GM19468 (cell line): ENCODE measurements at regions not wholly inside any gene's neighbourhood (a gene's known extent, or its start where the extent isn't known, plus 50 kb on each side); places are given as distances from the start of the nearest gene placed in this dataset.

Experiments used
- ATAC-seq: cut with Tn5 transposase; IDR thresholded peaks from one replicate; pipeline ENCODE4 v1.9.1; 2021; ENCODE audit warnings: mild to moderate bottlenecking, moderate library complexity, moderate number of reproducible peaks; ENCODE audit not compliant: unreplicated experiment; ENCODE audit errors: extremely low read depth

DNA sequence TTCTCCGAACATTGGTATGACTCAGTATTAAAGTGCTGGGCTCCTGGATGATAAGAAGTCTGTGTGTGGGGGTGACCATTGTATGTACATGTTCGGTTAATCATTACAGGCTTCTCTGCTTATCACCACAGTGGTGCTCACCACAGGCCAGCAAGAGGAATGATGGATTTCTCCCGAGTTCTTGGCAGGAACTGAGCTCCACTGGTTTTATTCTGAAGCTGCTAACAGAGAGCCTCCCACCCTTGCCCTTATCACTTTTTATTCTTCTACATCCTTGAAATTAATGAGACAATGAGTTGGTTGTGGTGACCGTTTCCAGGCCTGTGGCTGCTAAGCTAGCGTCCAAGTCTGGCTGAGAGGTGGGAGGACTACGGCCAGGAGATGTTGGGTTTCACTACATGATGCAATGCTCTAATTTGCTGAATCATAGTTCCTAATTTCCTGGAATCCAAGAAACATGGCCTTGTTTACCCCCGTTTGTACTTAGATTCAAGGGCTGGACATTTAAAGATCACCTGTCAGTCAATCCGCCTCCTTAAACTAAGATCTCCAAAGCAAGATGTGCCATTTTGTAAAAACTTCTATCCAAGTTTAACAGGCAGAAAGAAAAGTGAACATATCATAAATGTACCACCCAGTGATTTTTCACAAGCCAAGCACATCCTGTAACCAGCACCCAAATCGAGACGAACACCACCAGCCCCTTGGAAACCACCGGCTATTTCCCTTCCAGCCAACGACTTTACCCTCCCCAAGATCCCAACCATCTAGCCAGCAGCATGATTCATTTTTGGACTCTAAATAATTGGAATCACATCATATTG lies 172.5 kb downstream of the FOXA2 start:
- ATAC-seq, result no peak

DNA sequence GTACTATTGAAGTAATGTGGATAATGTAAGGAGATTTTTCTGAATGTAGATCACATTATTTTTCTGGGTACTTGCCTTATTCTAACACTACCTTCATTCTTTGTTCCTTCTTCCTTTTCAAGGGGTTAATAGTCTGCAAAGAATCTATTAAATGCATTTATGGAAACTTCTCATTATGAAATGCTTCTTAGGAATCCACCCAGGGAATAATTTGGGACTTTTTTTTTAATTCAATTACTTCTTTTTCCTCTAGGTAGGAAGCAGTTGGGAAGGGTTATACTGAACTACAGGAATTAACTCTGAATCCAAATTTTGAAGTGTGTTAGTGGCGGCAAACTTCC lies 173.1 kb downstream of the FOXA2 start:
- ATAC-seq, result no peak

DNA sequence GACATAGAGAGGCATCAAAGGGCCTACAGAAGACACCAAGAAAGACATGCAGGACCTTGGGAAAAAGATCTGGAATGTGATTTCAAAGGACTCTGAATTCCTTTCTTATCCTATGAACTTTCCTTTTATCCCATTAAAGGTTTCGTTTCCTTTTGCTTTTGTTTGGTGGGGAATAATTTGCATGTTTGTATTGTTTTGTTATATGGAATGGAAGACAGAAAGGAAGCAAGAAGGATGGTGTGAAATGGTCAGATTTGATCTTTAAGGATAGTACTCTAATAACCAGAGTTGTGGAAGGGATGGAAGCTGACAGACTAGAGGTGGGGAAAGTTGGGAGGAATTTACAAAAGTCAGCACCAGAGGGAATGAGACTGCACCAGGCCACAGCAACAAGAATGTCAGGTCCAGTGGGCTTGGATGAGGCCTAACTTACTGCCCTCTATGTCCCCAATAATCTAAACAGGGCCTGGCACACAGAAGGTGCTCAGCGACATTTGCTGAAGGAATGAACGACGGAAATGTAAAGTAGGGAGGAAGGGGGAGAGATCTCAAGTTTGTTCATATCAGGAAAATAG lies 173.7 kb downstream of the FOXA2 start:
- no peak for ATAC-seq

DNA sequence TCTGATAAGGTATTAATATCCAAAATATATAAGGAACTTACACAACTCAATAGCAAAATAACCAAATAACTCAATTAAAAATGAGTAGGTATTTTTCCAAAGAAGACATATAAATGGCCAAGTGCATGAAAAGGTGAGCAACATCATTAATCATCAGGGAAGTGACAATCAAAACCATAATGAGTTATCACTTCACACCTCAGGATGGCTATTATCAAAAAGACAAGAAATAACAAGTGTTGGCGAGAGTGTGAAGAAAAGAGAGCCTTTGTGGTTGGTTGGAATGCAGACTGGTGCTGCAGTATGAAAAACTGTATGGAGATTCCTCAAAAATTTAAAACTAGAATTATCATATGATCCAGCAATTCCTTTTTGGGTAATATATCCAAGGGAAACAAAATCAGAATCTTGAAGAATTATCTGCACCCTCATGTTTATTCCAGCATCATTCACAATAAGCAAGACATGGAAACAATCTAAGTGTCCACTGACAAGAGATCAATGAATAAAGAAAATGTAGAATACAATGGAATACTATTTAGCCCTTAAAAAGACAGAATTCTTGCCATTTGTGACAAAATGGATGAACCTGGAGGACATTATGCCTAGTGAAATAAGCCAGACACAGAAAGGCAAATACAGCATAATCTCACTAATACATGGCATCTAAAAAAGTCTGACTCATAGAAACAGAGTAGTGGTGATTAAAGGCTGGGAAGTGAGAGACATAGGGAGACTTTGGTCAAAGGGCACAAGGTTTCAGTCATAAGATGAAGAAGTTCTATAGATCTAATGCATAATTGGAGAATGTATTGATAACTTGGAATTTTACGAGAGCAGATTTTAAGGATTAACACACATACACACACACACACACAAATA lies 175.6 kb downstream of the FOXA2 start:
- ATAC-seq, result no peak

DNA sequence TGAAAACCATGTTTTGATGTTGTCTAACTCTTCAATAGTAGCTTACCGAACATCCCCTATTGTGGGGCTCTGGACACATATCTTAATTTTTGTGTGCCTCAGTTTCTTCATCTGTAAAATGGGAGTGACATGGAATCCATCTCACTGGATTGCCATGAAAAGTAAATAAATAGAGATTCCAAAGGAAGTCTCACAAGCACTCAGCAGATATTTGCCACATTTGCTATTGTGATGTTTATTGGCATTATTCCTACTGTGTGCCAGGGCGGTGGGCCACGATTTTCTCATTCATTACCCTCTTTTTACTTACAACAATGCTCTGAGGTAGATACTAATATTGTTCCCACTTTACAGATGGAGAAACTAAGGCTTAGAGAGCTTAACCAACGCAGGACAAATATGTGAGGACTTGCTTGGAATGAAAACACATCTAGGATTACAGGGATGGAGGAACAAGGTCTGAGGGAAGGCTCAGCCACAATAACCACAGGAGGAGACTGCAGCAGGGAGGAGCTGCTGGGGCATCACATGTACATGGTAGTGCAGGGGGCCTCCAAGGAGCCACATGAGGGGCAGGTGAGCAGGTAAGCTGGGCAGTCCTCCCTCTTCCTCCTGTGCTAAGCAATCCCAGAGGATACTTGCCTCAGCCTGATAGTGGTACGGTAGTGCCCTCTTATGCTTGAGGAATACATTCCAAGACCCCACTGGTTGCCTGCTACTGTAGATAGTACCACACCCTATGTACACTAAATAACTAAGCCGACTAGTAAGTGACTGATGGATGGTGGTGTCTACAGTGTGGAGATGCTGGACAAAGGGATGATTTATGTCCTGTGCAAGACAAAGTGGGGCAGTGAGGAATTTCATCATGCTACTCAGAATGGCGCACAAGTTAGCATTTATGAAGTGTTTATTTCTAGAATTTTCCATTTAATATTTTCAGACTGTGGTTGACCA lies 176.9 kb downstream of the FOXA2 start:
- ATAC-seq, result no peak

DNA sequence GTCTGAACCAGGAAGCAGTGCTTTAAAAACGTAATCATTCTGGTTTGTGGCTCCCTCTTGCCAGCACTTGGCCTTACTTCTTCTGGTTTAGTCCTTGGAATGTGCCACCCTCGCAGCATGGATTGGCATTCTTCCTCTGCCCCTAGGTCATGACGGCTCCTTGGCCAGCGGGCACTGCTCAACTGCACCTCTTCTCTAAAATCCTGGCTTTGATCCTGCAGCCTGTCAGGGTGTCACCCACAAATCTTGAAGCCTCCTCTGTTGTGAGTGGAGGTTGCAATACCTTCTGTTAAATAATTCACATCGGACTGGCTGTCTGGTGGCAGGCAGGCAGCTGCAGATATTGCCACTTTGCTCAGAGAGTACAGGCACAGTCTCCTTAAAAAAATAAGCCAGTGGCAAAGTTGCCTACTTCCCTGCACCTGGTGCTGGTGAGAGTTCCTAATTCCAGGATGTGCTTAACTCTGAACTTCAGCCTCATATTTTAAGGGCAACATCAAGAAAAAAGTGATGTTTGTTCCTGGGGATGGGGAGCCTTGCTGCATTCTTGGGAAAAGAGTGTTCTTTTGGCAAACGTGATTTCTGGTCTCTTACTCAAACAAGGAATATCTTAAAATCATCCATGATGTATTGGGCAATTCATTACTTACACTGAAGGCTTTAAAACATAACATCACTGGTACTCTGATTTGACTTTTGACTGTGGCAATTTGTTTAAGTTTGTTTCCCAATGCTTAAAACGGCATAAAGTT lies 179.8 kb downstream of the FOXA2 start:
- no peak for ATAC-seq

DNA sequence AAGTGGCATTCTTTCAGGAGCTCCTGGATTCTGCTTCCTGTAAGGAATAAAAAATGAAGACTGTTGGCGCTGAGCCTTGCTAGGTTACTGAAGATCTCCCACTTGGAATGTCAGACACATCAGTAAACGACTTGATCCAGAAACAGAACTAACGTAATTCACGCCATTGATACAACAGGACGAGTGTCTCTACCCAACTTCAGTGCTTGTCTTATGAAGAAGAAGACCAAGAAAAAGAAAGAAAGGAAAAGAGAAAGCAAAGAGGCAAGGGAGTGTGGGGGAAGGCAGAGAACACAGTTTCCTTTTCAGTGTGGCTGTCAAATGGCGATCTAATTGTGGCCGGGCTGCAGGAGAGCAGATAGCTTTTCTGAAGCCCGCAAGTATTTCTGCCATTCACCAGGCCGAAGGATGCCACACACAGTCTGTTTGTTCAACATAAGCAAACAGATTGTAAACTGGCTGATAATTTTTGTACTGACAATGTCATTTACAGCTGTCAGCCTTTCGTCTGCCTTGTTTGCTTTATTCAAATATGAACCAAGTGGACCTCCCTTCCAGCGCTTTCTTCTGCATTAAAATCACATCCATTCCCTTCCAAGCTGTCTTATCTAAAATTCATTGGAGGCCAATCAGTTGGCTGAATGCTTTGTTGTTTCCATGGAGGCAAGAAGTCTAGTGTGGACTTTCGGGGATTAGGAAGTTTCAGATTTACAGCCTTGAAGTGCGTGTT lies 180.6 kb downstream of the FOXA2 start:
- no peak for ATAC-seq

DNA sequence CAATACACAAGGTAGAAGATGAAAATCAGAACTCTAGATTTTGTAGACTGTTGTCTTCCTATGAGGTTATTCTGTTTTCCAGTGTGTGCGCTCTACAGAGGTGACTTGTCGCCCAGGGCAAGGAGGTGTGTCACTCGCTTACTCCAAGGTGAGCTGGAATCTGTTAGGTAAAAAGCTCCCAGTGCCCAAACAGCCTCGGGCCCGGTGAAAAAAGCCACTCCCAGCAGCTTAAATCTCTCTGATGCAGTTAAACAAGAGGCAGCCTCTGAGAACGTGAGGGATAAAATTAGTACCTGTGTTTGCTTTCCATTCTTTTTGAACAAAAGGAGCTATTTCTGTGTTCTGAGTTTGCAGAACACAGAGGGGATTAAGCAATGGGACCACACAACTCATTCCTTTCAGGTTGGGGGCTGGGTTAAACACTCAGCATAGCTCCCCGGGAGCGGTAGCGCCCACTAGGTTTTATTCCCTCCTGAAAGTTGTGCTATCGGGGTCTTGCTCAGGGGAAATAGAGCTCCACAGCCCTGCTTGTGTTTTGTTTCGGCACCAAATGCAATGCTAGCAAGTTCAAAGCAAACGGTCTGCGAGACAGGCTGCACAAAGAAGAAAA lies 181.2 kb downstream of the FOXA2 start:
- no peak for ATAC-seq

DNA sequence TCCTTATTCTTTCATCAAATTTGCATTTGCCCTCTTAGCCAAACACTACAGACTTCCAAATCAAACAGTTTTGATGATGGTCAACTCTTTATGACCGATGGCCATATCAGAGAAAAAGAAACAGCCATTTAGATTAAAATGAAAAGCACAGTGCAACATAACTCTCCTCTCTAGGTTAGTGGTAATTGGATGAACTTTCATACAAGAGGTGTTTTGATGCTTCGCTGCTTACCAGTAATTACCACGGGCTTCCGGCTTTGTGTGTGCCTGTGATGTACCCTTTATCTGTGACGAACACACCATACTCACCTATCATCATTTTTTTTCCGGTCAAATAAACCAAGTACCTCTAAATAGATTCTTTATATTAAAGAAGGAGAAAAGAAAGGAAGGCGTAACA lies 181.8 kb downstream of the FOXA2 start:
- no peak for ATAC-seq

DNA sequence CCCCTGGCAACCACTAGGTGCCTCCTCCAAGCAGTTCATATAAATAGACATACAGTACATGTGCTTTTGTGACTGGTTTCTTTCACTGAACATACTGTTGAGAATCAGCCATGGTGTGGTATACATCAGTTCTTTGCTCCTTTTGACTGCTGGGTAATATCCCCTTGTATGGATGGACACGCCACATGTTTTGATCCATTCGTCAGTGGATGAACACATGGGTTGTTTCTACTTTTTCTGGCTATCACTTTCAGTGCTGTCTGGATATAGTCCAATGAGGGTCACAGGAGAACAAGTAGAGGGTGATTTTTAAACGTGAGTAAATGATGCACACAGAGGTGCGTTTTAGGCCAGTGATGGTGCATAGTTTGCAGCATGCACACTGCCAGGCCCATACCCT lies 183.9 kb downstream of the FOXA2 start:
- ATAC-seq, result no peak

DNA sequence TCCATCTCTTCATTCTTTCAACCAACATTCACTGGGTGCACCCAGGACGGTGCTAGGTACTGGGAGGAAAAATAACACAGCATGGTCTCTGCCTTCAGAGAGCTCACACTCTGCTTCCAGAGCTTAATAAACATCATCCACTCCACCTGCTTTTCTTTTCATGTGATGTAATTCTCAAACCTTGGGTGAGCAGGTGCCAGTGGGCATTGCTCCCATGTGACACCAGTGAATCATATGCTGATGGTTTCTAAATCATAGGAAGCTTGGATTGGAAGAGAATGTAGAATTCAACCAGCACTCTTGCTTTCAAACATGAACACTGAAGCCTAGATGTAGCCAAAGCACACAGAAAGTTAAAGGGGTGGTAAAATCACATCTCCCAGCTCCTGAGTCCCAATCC lies 189.8 kb downstream of the FOXA2 start:
- no peak for ATAC-seq

DNA sequence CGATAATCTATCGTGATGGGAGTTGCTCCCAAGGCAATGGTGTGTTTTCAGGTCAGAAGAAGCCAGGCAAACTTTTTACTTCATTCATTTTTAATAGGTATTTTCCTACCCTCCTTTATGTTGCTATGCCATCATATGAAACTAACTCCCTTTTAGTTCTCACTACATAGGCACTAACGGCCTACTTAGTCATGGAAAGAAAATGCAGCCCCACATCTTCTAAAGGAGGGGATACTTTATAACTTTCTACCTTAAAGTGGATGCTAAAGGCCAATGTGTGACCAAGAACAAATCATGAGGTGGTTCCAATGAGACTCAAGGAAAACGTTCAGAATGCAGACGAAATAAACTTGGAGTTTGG lies 193.8 kb downstream of the FOXA2 start:
- no peak for ATAC-seq

DNA sequence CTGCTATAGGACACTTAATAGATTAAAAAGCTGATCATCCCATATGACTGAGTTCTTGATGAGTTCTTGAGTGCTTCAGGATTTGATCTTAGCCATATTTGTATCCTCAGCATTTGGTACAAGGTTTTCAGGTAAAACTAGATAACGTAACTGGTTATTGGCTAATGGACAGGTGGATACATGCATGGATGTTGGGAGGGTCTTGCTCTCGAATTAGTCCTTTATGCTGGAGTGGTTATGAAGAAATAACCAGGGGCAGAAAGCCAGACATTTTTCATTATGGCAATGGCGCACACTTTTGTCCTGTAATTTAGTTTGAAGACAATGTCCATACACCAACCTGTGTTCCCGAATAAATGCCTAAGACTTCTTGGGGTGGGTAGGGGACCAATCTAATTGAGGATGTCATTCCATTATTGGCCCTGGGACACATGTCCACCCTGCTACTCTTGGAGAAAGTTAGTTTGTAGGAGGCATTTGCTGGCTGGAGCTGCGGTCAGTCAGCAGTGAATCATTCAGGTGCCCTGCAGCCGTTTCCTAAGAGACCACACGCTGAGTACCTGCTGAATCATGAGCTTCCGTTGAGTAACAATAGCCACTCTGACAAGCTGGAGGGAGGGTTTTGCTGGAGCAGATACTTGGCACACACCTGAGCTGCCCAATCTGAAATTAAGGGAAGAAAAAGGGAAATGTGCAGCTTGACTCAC lies 194.4 kb downstream of the FOXA2 start:
- ATAC-seq, result no peak

DNA sequence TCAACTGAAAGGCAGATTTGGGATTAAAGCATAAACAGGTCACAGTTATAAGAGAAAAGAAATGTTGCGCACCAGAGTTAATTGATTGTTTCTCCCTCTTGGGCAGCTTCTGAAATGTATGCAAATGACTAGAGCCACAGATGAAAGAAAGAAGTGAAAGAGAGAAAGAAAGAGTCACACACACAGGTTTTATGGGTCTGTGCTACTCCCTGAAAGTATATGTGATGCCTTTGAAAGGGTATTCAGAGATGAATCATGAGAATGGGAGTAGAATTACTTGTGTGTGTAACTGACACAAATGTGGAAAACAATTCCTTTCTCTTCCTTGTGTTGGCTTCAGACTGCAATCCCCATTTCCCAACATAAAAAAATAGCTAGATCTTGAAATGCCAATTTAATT lies 196.9 kb downstream of the FOXA2 start:
- no peak for ATAC-seq

DNA sequence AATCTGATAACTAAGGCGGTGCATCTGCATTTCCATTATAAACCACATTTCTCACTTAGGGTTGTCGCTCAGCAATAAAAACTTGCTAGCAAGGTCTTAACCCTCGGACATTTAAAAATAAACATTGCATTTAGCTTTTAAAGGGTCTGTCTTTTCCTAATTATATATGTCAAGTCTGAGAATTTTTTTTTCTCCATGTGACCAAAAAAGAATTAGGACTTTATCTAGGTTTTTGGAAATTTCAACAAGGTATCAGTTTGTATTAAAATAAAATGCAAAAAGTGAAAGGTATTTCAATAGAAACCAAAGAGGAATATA lies 198.1 kb downstream of the FOXA2 start:
- no peak for ATAC-seq

DNA sequence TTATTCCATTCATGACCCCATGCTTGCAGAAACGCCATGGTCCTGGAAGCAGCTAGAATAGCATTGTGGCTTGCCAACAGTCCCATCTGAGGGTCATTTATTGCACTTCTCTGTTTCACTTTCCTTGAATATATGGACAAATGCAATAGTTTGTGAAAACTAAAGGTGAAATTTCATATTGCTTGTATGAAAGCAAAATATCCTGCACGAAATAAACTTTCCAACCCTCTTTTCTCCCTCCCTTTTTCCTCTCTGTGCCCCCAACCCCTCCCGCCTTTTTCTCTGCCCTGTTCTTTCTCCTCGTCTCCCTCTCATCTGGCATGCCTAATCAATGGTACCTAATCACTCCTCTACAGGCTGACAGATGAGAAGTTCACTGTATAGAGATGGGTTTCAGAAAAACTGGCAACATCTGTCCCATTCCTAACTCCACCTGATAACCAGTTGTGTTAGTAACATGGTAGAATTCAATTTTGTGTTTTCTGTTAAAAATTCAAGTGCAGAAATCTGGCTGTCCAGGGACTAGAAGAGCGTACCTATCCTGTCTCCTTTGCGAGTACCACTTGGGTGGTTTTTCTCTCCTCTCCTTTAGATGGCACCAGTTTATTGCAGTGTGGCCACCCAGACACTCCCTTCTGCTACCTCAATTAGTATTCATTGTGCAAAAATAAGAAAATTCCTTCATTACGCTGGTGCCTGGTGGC lies 198.6 kb downstream of the FOXA2 start:
- ATAC-seq, result no peak

DNA sequence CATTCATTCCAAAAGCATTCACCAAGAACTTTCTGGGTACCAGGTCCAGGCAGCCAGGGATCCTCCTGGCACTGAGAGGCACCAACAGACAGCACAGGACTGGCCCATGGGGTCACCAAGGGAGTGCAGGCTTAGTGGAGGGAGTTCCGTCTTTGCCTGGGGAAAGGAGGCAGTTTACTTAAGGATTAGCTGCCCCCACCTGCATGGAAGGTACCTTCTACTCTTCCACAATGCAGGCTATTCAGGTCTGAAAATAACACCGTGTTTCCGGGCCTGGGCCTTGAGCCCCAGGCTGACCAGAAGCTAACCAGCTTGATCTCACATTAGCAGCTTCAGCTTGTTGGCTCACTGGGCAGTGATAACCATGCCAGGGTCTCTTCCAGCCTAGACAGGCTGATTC lies 199.4 kb downstream of the FOXA2 start:
- no peak for ATAC-seq
